ENCODE measurements at regions not wholly inside any gene's neighbourhood (a gene's known extent, or its start where the extent isn't known, plus 50 kb on each side); places are given as distances from the start of the nearest gene placed in this dataset.

- no peak overlapping the region for H3K4me3 ChIP-seq (ENCODE audit: low read depth in 2 of 2, low read length in 2 of 2)
- H3K36me3 ChIP-seq (ENCODE audit: control insufficient read depth, insufficient read depth, low read length) = no peaks in the 10 kb centered on the region
- H3K27me3 ChIP-seq (ENCODE audit: control insufficient read depth, insufficient read depth, low read length) = no peaks in the 10 kb centered on the region
- H3K9me3 ChIP-seq (ENCODE audit: control insufficient read depth, insufficient read depth, low read depth, low read length) = no peaks in the 10 kb centered on the region; the same call in 1 of the 2 replicates
- H3K4me1 ChIP-seq (ENCODE audit: control insufficient read depth, insufficient read depth, low read length) = no peaks in the 10 kb centered on the region
- no peak for ATAC-seq
- intact Hi-C loops (cut with micrococcal nuclease; ENCODE audit: unreplicated experiment) (no loop called here), in situ Hi-C loops (cut with HindIII; ENCODE audit: low pct_unique_long_range_greater_than_20kb, low sequenced_read_pairs) (no loop called here)
- ChIA-PET CTCF (no interaction called here), POLR2A (no interaction called here)
- no TSS peak for BruUV-seq (replicated peaks)
- DNase-seq (ENCODE audit: low read depth, low spot score) = no peak
- TF ChIP-seq CTCF (IDR thresholded peaks at IDR 0.05) = no peak
- H3K27ac ChIP-seq (ENCODE audit: low read length) = no peak overlapping the region
Observed at GRCh38 chr7:15874774-15875173, 188.3 kb upstream of the MEOX2 start.

- POLR2A ChIA-PET = no interaction called here
- Histone ChIP-seq H3K27ac (ENCODE audit: low read length) (no peak overlapping the region), H3K36me3 (ENCODE audit: control insufficient read depth, insufficient read depth, low read length) (no peaks in the 10 kb centered on the region), H3K4me1 (ENCODE audit: control insufficient read depth, insufficient read depth, low read length) (no peaks in the 10 kb centered on the region), H3K9me3 (ENCODE audit: control insufficient read depth, insufficient read depth, low read depth, low read length) (peaks cover 5% of the 10 kb centered on the region; the same call in 1 of the 2 replicates), H3K4me3 (ENCODE audit: low read depth in 2 of 2, low read length in 2 of 2) (no peak overlapping the region), H3K27me3 (ENCODE audit: control insufficient read depth, insufficient read depth, low read length) (no peaks in the 10 kb centered on the region)
- TF ChIP-seq TCF7L2 (IDR thresholded peaks at IDR 0.05; ENCODE audit: low read depth, low read length) (no peak), SIN3A (IDR thresholded peaks at IDR 0.05; ENCODE audit: borderline replicate concordance, insufficient read depth, low read depth, low read length) (no peak), REST (IDR thresholded peaks at IDR 0.05; ENCODE audit: insufficient read depth in 1 of 2, low read depth in 2 of 2, low read length in 1 of 2) (no peak), POLR2AphosphoS5 (IDR thresholded peaks at IDR 0.05; ENCODE audit: low read depth, low read length) (no peak), CTCF (IDR thresholded peaks at IDR 0.05) (no peak)
- no peak for ATAC-seq
- DNase-seq (ENCODE audit: low read depth, low spot score) = no peak
- BruUV-seq (replicated peaks) = no TSS peak
- in situ Hi-C loops (cut with HindIII; ENCODE audit: low pct_unique_long_range_greater_than_20kb, low sequenced_read_pairs) (no loop called here), intact Hi-C loops (cut with micrococcal nuclease; ENCODE audit: unreplicated experiment) (no loop called here)
- CTCF ChIA-PET = interaction anchor here (0.6 kb wide), 1 partner anchor 20 kb away, joined by 8 read pairs; no protein-coding TSS in a partner anchor
Observed at GRCh38 chr7:15870347-15870746, 183.9 kb upstream of the MEOX2 start.

- ATAC-seq = no peak
- POLR2A ChIA-PET = no interaction called here
Observed at GRCh38 chr7:15867441-15867840, 181.0 kb upstream of the MEOX2 start.

More at GRCh38 chr7:15867441-15867840, 181.0 kb upstream of the MEOX2 start:
- Histone ChIP-seq H3K27me3 (ENCODE audit: control insufficient read depth, insufficient read depth, low read length) (no peaks in the 10 kb centered on the region), H3K36me3 (ENCODE audit: control insufficient read depth, insufficient read depth, low read length) (no peaks in the 10 kb centered on the region), H3K4me1 (ENCODE audit: control insufficient read depth, insufficient read depth, low read length) (no peaks in the 10 kb centered on the region), H3K27ac (ENCODE audit: low read length) (no peak overlapping the region), H3K4me3 (ENCODE audit: low read depth in 2 of 2, low read length in 2 of 2) (no peak overlapping the region), H3K9me3 (ENCODE audit: control insufficient read depth, insufficient read depth, low read depth, low read length) (peaks cover 5% of the 10 kb centered on the region; the same call in 1 of the 2 replicates)
- intact Hi-C loops (cut with micrococcal nuclease; ENCODE audit: unreplicated experiment) = no loop called here
- in situ Hi-C loops (cut with HindIII; ENCODE audit: low pct_unique_long_range_greater_than_20kb, low sequenced_read_pairs) = no loop called here
- no peak for DNase-seq (ENCODE audit: low read depth, low spot score)
- no TSS peak for BruUV-seq (replicated peaks)
- CTCF ChIA-PET = no interaction called here
- TF ChIP-seq SIN3A (IDR thresholded peaks at IDR 0.05; ENCODE audit: borderline replicate concordance, insufficient read depth, low read depth, low read length) (no peak), CTCF (IDR thresholded peaks at IDR 0.05) (no peak), TCF7L2 (IDR thresholded peaks at IDR 0.05; ENCODE audit: low read depth, low read length) (no peak), POLR2AphosphoS5 (IDR thresholded peaks at IDR 0.05; ENCODE audit: low read depth, low read length) (no peak)

Measured in Panc1 (cell line).